ENCODE measurements at regions not wholly inside any gene's neighbourhood (a gene's known extent, or its start where the extent isn't known, plus 50 kb on each side); places are given as distances from the start of the nearest gene placed in this dataset.

- no peak for TF ChIP-seq CTCF (IDR thresholded peaks at IDR 0.05)
- no peak for TF ChIP-seq POLR2A (IDR thresholded peaks at IDR 0.05)
Measured at GRCh38 chr3:117444175-117444574, 734.6 kb downstream of the TUSC7 start.

Data from thyroid gland (tissue), 4 donors.